HepG2 (cell line): ENCODE measurements at regions not wholly inside any gene's neighbourhood (a gene's known extent, or its start where the extent isn't known, plus 50 kb on each side); places are given as distances from the start of the nearest gene placed in this dataset.

Source experiments
- ATAD3A ChIP-seq: sonication (generic); formaldehyde crosslinking; IDR thresholded peaks from 2 replicates; pipeline ENCODE4 v1.4.0; 2020; ENCODE audit warnings: missing genetic modification reagents
- BATF2 ChIP-seq: sonication (generic); formaldehyde crosslinking; IDR thresholded peaks from 2 replicates; pipeline ENCODE4 v1.8.0; 2022; ENCODE audit warnings: mild to moderate bottlenecking, missing genetic modification reagents, moderate library complexity
- E2F2 ChIP-seq: sonication (generic); formaldehyde crosslinking; IDR thresholded peaks from 2 replicates; pipeline ENCODE4 v1.4.0; 2020; ENCODE audit warnings: missing genetic modification reagents, borderline replicate concordance
- HDAC6 ChIP-seq: fragments of 200-600 bp; sonication (generic); IDR thresholded peaks from 2 replicates; pipeline ENCODE4 v1.7.0; 2017; ENCODE audit warnings: mild to moderate bottlenecking, antibody characterized with exemption, low read length, low read depth
- MEIS2 ChIP-seq: sonication (generic); formaldehyde crosslinking; IDR thresholded peaks from 2 replicates; pipeline ENCODE4 v1.9.0; 2021; ENCODE audit warnings: mild to moderate bottlenecking, missing genetic modification reagents
- NFYC ChIP-seq: IDR thresholded peaks from 2 replicates; pipeline ENCODE4 v1.6.1; 2016; ENCODE audit warnings: missing genetic modification reagents, missing compliant biosample characterization
- NONO ChIP-seq, 2 experiments: fragments of 450-650 bp in 1 of 2; sonication (generic) in 1 of 2; formaldehyde crosslinking in 1 of 2; IDR thresholded peaks in 1 of 2; conservative IDR thresholded peaks in 1 of 2; 2 replicates each; pipeline versions ENCODE4 v1.6.1 to v1.8.0; 2017 to 2022; ENCODE audit warnings: mild to moderate bottlenecking in 1 of 2, missing genetic modification reagents in 1 of 2, moderate library complexity in 1 of 2
- NR2C2 ChIP-seq: sonication (generic); formaldehyde crosslinking; IDR thresholded peaks from 2 replicates; pipeline ENCODE4 v1.4.0; 2020; ENCODE audit warnings: missing genetic modification reagents, mild to moderate bottlenecking, moderate library complexity, borderline replicate concordance
- PHF8 ChIP-seq: sonication (generic); formaldehyde crosslinking; IDR thresholded peaks from 2 replicates; pipeline ENCODE4 v1.5.0; 2020; ENCODE audit warnings: missing genetic modification reagents
- SAP130 ChIP-seq: IDR thresholded peaks from 2 replicates; pipeline ENCODE4 v1.6.1; 2016; ENCODE audit warnings: low read depth
- SUZ12 ChIP-seq: fragments of 150-350 bp; IDR thresholded peaks from 2 replicates; pipeline ENCODE4 v1.6.1; 2014; ENCODE audit warnings: low read depth, low read length
- TRAFD1 ChIP-seq: sonication (generic); formaldehyde crosslinking; IDR thresholded peaks from 2 replicates; pipeline ENCODE4 v1.5.1; 2020; ENCODE audit warnings: missing genetic modification reagents, mild to moderate bottlenecking, borderline replicate concordance
- ZBED4 ChIP-seq: sonication (generic); formaldehyde crosslinking; IDR thresholded peaks from 2 replicates; pipeline ENCODE4 v1.4.0; 2020; ENCODE audit warnings: missing genetic modification reagents, borderline replicate concordance
- ZIK1 ChIP-seq: sonication (generic); formaldehyde crosslinking; IDR thresholded peaks from 2 replicates; pipeline ENCODE4 v1.5.0; 2020; ENCODE audit warnings: mild to moderate bottlenecking, low read depth, missing genetic modification reagents, borderline replicate concordance
- ZNF143 ChIP-seq: sonication (generic); formaldehyde crosslinking; IDR thresholded peaks from 2 replicates; pipeline ENCODE4 v1.4.0; 2020; ENCODE audit warnings: missing genetic modification reagents
- ZNF260 ChIP-seq: sonication (generic); formaldehyde crosslinking; IDR thresholded peaks from 2 replicates; pipeline ENCODE4 v1.4.0; 2020; ENCODE audit warnings: missing genetic modification reagents, low read depth, mild to moderate bottlenecking, borderline replicate concordance
- ZNF3 ChIP-seq: IDR thresholded peaks from 2 replicates; pipeline ENCODE4 v1.7.0; 2017; ENCODE audit warnings: inconsistent platforms
- ZNF326 ChIP-seq: sonication (generic); formaldehyde crosslinking; IDR thresholded peaks from 2 replicates; pipeline ENCODE4 v1.4.0; 2020; ENCODE audit warnings: missing genetic modification reagents, borderline replicate concordance
- ZNF343 ChIP-seq: sonication (generic); formaldehyde crosslinking; IDR thresholded peaks from 2 replicates; pipeline ENCODE4 v1.4.0; 2020; ENCODE audit warnings: mild to moderate bottlenecking, missing genetic modification reagents
- ZNF367 ChIP-seq: sonication (generic); formaldehyde crosslinking; IDR thresholded peaks from 2 replicates; pipeline ENCODE4 v1.4.0; 2020; ENCODE audit warnings: missing genetic modification reagents, borderline replicate concordance
- ZNF720 ChIP-seq: sonication (generic); formaldehyde crosslinking; IDR thresholded peaks from 2 replicates; pipeline ENCODE4 v1.4.0; 2020; ENCODE audit warnings: missing genetic modification reagents
- ZNF782 ChIP-seq: sonication (generic); formaldehyde crosslinking; IDR thresholded peaks from 2 replicates; pipeline ENCODE4 v1.4.0; 2020; ENCODE audit warnings: missing genetic modification reagents, mild to moderate bottlenecking, borderline replicate concordance
- ZSCAN25 ChIP-seq: sonication (generic); formaldehyde crosslinking; IDR thresholded peaks from 2 replicates; pipeline ENCODE4 v1.8.0; 2022; ENCODE audit warnings: mild to moderate bottlenecking, missing genetic modification reagents
- ZSCAN9 ChIP-seq: IDR thresholded peaks from 2 replicates; pipeline ENCODE4 v1.6.1; 2016; ENCODE audit warnings: borderline replicate concordance

- TF ChIP-seq ZNF260 (CRISPR knock-in tag) (no peak), ZNF720 (CRISPR knock-in tag) (no peak), ZBED4 (CRISPR knock-in tag) (no peak), SAP130 (CRISPR knock-in tag) (peak; percentile 86), E2F2 (no peak), BATF2 (CRISPR knock-in tag) (no peak), ZNF782 (CRISPR knock-in tag) (no peak), NFYC (CRISPR knock-in tag) (peak; percentile 33; the same call in 1 of the 2 replicates), ZNF367 (CRISPR knock-in tag) (no peak), PHF8 (no peak), ZNF343 (no peak), MEIS2 (CRISPR knock-in tag) (no peak), ZSCAN9 (CRISPR knock-in tag) (peak; percentile 94), NR2C2 (CRISPR knock-in tag) (0 out of 2 replicates have a peak, but pooled peaks have one; percentile 18), ZNF3 (CRISPR knock-in tag) (no peak), NONO (IDR thresholded peaks at IDR 0.05) (no peak), NONO (CRISPR knock-in tag; conservative IDR thresholded peaks at IDR 0.05) (peak; percentile 50; the same call in 1 of the 2 replicates), HDAC6 (no peak), ATAD3A (CRISPR knock-in tag) (no peak), ZSCAN25 (CRISPR knock-in tag) (peak; percentile 49; the same call in 1 of the 2 replicates), ZNF143 (CRISPR knock-in tag) (no peak), TRAFD1 (CRISPR knock-in tag) (no peak; the same call in 1 of the 2 replicates), SUZ12 (no peak), ZNF326 (CRISPR knock-in tag) (no peak), ZIK1 (CRISPR knock-in tag) (no peak)
Observed at GRCh38 chr6:21505574-21505990, 88.0 kb upstream of the SOX4 start (continued).
